ACHN (cell line): ENCODE measurements at regions not wholly inside any gene's neighbourhood (a gene's known extent, or its start where the extent isn't known, plus 50 kb on each side); places are given as distances from the start of the nearest gene placed in this dataset.

Source experiments
- DNase-seq: peaks from one replicate; pipeline ENCODE4 v3.0.0-alpha.2; 2015
- in situ Hi-C: cut with HindIII; loops from 2 replicates; pipeline ENCODE4 v1.10.0; 2017; ENCODE audit warnings: low sequenced_read_pairs, low pct_ligation_motif_present, low pct_unique_long_range_greater_than_20kb

- no peak for DNase-seq
- in situ Hi-C loops: no loop called here
Measured at GRCh38 chr12:124492879-124493808, 74.3 kb downstream of the NCOR2 start.

- in situ Hi-C loops: no loop called here
Measured at GRCh38 chr12:124491856-124492420, 75.5 kb downstream of the NCOR2 start.

GRCh38 chr12:124491310-124491709, 76.1 kb downstream of the NCOR2 start:
- in situ Hi-C loops: no loop called here
- DNase-seq: no peak

More at GRCh38 chr12:124491856-124492420, 75.5 kb downstream of the NCOR2 start:
- DNase-seq: no peak

GRCh38 chr12:124490584-124491305, 76.7 kb downstream of the NCOR2 start:
- in situ Hi-C loops: no loop called here
- no peak for DNase-seq

GRCh38 chr12:124489915-124490583, 77.4 kb downstream of the NCOR2 start:
- DNase-seq: no peak
- in situ Hi-C loops: no loop called here

GRCh38 chr12:124489220-124489619, 78.2 kb downstream of the NCOR2 start:
- no peak for DNase-seq
- in situ Hi-C loops: no loop called here

- DNase-seq: no peak
- in situ Hi-C loops: no loop called here
Measured at GRCh38 chr12:124488520-124488919, 78.9 kb downstream of the NCOR2 start.

GRCh38 chr12:124487834-124488165, 79.6 kb downstream of the NCOR2 start:
- no peak for DNase-seq
- in situ Hi-C loops: no loop called here

- DNase-seq: no peak
- in situ Hi-C loops: no loop called here
Measured at GRCh38 chr12:124487066-124487833, 80.2 kb downstream of the NCOR2 start.

- DNase-seq: no peak
- in situ Hi-C loops: no loop called here
Measured at GRCh38 chr12:124486346-124486963, 81.0 kb downstream of the NCOR2 start.

- in situ Hi-C loops: no loop called here
- no peak for DNase-seq
Measured at GRCh38 chr12:124485371-124485770, 82.0 kb downstream of the NCOR2 start.

- in situ Hi-C loops: no loop called here
- DNase-seq: no peak
Measured at GRCh38 chr12:124484526-124484953, 82.9 kb downstream of the NCOR2 start.

- no peak for DNase-seq
- in situ Hi-C loops: no loop called here
Measured at GRCh38 chr12:124484067-124484466, 83.3 kb downstream of the NCOR2 start.

- in situ Hi-C loops: no loop called here
- no peak for DNase-seq
Measured at GRCh38 chr12:124482901-124483799, 84.3 kb downstream of the NCOR2 start.

- in situ Hi-C loops: no loop called here
- DNase-seq: no peak
Measured at GRCh38 chr12:124482567-124482893, 84.9 kb downstream of the NCOR2 start.

GRCh38 chr12:124481772-124482566, 85.4 kb downstream of the NCOR2 start:
- no peak for DNase-seq
- in situ Hi-C loops: no loop called here
